Osteoblast (primary cell): ENCODE measurements at regions not wholly inside any gene's neighbourhood (a gene's known extent, or its start where the extent isn't known, plus 50 kb on each side); places are given as distances from the start of the nearest gene placed in this dataset.
"Not testable (repeated sequence)": the region's sequence is repeated elsewhere in the genome, so short reads cannot be mapped to it uniquely, and the experiment has no call there.

Source experiments
- DNase-seq: peaks from one replicate; pipeline ENCODE4 v3.0.0; 2011; ENCODE audit warnings: low spot score, mixed read lengths; ENCODE audit not compliant: insufficient read length; ENCODE audit errors: missing footprints
- H2AFZ ChIP-seq: 2 replicates; pipeline ENCODE4 v1.6.0; 2011; ENCODE audit warnings: mild to moderate bottlenecking, low read length
- H3K27ac ChIP-seq: 2 replicates; pipeline ENCODE4 v1.5.1; 2011; ENCODE audit warnings: mild to moderate bottlenecking, low read depth, low read length, moderate library complexity
- H3K27me3 ChIP-seq: 2 replicates; pipeline ENCODE4 v1.6.0; 2012; ENCODE audit warnings: mild to moderate bottlenecking, control low read depth, inconsistent platforms, low read length, moderate library complexity; ENCODE audit not compliant: insufficient read depth
- H3K36me3 ChIP-seq: 2 replicates; pipeline ENCODE4 v1.5.1; 2011; ENCODE audit warnings: mild to moderate bottlenecking, low read length, control low read depth, moderate library complexity; ENCODE audit not compliant: insufficient read depth
- H3K4me1 ChIP-seq: 2 replicates; pipeline ENCODE4 v1.5.1; 2011; ENCODE audit warnings: mild to moderate bottlenecking, low read length, control low read depth, moderate library complexity; ENCODE audit not compliant: insufficient read depth
- H3K4me2 ChIP-seq: 2 replicates; pipeline ENCODE4 v1.6.0; 2011; ENCODE audit warnings: mild to moderate bottlenecking, low read length; ENCODE audit not compliant: insufficient read depth
- H3K4me3 ChIP-seq: fragments of 200-600 bp; sonication (generic); 3 replicates; pipeline ENCODE4 v1.5.1; 2012; ENCODE audit warnings: mild to moderate bottlenecking, low read length, inconsistent platforms; ENCODE audit not compliant: insufficient read depth
- H3K79me2 ChIP-seq: 2 replicates; pipeline ENCODE4 v1.6.0; 2012; ENCODE audit warnings: mild to moderate bottlenecking, low read length, control low read depth, inconsistent platforms; ENCODE audit not compliant: insufficient read depth
- H3K9me3 ChIP-seq: 2 replicates; pipeline ENCODE4 v1.5.1; 2011; ENCODE audit warnings: low read depth, low read length, control low read depth
- H4K20me1 ChIP-seq: 2 replicates; pipeline ENCODE4 v1.6.0; 2012; ENCODE audit warnings: mild to moderate bottlenecking, low read length, control low read depth; ENCODE audit not compliant: insufficient read depth
- TF ChIP-seq, protein P1 (sequence below): IDR thresholded peaks from 2 replicates; pipeline ENCODE4 v1.5.1; 2011; ENCODE audit warnings: mild to moderate bottlenecking, low read depth, low read length, moderate library complexity; ENCODE audit errors: extremely low read depth

DNA sequence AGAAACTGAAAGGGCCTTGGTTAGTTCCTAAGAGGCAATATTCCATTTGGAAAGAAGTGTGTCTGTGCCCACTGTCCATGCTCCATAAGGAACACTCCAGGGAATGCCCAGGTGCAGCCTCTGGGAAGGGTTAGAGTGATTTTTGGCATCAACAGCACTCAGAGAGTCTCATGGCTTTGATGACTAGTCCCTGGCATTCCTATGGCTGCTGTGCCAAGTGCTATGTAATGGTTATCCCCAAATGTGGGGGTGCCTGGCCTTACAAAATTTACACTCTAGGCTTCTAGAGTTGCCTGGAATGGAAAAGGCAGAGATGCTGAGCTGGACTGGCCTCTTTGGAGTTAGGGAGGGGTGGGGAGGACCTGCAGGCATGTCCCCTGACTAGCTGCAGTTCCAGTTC lies 75.0 kb upstream of the BCAR3 start:
- Histone ChIP-seq H3K4me3 (no peak overlapping the region), H3K4me1 (peaks cover 59% of the 10 kb centered on the region), H2AFZ (no peak overlapping the region), H3K36me3 (no peaks in the 10 kb centered on the region), H4K20me1 (no peaks in the 10 kb centered on the region), H3K27me3 (no peaks in the 10 kb centered on the region), H3K9me3 (no peaks in the 10 kb centered on the region), H3K4me2 (no peak overlapping the region), H3K27ac (no peak overlapping the region), H3K79me2 (no peaks in the 10 kb centered on the region)
- TF ChIP-seq, protein P1, sequence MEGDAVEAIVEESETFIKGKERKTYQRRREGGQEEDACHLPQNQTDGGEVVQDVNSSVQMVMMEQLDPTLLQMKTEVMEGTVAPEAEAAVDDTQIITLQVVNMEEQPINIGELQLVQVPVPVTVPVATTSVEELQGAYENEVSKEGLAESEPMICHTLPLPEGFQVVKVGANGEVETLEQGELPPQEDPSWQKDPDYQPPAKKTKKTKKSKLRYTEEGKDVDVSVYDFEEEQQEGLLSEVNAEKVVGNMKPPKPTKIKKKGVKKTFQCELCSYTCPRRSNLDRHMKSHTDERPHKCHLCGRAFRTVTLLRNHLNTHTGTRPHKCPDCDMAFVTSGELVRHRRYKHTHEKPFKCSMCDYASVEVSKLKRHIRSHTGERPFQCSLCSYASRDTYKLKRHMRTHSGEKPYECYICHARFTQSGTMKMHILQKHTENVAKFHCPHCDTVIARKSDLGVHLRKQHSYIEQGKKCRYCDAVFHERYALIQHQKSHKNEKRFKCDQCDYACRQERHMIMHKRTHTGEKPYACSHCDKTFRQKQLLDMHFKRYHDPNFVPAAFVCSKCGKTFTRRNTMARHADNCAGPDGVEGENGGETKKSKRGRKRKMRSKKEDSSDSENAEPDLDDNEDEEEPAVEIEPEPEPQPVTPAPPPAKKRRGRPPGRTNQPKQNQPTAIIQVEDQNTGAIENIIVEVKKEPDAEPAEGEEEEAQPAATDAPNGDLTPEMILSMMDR = no peak
- no peak for DNase-seq

DNA sequence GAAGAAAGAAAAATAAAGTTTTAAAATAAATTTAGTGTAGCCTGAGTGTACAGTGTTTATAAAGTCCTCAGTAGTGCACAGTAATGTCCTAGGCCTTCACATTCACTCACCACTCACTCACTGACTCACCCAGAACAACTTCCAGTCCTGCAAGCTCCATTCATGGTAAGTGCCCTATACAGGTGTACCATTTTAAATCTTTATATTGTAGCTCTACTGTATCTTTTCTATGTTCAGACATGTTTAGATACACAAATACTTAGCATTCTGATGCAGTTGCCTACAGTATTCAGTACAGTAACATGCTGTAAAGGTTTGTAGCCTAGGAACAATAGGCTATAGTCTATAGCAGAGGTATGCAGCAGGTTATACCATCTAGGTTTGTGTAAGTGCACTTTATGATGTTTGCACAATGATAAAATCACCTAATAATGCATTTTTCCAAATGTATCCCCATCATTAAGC lies 73.6 kb upstream of the BCAR3 start:
- not testable (repeated sequence) for H3K9me3 ChIP-seq, H2AFZ ChIP-seq, H3K27me3 ChIP-seq, H3K36me3 ChIP-seq, H4K20me1 ChIP-seq, H3K4me2 ChIP-seq, DNase-seq, H3K79me2 ChIP-seq, H3K4me3 ChIP-seq
- Histone ChIP-seq H3K4me1 (peaks cover 65% of the 10 kb centered on the region), H3K27ac (peak overlapping the region; percentile 89)

DNA sequence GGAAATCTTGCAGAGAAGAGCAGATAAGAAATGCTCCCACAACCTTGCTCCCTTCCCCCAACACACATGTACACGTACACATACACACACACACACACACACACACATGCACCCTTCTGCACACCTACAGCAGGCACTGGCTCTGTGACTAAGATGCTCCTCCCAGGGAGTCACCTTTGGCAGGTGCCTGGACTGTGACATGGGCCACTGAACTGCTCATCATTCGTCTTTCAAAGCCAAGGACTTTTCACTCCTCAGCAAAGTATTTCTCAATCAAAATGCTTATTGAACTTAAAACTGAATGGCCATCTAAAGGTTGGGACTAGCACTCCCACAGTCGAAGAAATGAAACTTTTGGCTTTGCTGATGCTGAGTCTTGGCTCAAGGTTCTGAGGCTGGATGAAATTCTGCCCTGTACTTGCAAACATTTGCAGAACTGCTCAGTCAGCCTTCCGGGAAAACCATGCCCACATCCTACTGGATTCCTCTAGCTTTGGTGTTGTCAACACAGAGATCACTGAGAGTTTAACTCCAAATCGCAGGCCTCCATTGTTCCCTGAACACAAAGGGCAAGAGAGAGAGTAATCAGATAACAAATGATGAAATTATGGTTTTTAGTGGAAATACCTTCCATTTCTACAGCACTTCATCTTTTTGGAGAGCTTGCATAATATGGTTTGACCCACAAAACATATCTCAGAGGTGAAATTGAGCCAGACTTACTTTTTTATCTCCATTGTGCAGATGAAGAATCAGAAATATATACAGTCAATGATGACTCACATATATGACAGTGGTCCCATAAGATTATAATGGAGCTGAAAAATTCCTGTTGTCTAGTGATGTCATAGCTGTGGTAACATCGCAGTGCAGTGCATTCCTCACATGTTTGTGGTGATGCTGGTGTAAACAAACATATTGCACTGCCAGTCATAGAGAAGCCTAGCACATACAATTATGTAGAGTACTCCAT lies 72.4 kb upstream of the BCAR3 start:
- Histone ChIP-seq H3K9me3 (no peaks in the 10 kb centered on the region), H3K79me2 (no peaks in the 10 kb centered on the region), H3K4me1 (peaks cover 58% of the 10 kb centered on the region), H2AFZ (no peak overlapping the region), H3K36me3 (no peaks in the 10 kb centered on the region), H3K27me3 (no peaks in the 10 kb centered on the region), H4K20me1 (no peaks in the 10 kb centered on the region), H3K4me3 (no peak overlapping the region), H3K4me2 (peak overlapping the region; percentile 65), H3K27ac (peak overlapping the region; percentile 89)
- DNase-seq = peak; percentile 81
- TF ChIP-seq, protein P1 = no peak

DNA sequence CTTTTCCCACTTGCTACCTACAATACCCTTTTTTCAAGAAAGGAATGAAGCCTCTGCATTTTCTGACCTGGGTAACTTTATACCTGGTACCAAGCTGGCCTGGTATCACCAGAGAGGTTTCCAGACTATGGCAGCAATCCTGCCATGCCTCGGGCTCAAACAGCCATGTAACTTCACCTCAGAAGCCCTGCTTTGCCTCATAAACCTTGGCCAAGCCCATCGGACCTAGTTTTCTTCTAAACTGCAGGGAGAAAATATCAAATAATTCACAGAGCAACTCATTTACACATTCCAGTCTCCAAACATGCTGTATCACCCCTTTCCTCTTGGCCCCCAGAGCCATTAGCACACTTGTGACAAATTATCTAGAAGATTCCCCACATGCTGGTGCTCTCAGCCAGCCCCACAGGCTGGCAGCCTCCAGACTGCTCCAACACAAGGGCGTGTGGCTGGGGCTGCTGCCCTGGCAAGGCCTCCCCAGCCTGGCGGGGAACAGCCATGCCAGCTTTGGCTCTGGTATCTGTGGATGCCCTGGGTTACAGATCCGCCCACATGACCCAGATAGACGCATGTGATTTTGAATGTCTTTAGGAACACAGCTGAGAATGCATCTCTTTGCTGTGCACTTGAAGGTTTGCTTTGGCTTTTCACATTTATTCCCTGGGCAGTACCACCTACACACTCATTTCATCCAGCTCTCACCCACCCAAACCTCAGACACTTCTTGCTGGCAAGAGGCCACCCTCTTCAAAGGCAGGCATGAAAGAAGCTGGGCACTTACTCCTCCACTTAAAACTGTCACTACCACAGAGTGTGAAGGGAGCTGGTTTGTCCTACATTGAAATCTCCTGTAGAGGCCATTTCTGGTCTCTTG lies 70.0 kb upstream of the BCAR3 start:
- Histone ChIP-seq H3K79me2 (no peaks in the 10 kb centered on the region), H4K20me1 (no peaks in the 10 kb centered on the region), H3K4me1 (peaks cover 45% of the 10 kb centered on the region), H3K9me3 (peaks cover 3% of the 10 kb centered on the region), H3K4me3 (no peak overlapping the region), H3K36me3 (no peaks in the 10 kb centered on the region), H3K27ac (no peak overlapping the region), H3K4me2 (no peak overlapping the region), H3K27me3 (no peaks in the 10 kb centered on the region), H2AFZ (peak overlapping the region; percentile 1)
- TF ChIP-seq, protein P1 = no peak
- no peak for DNase-seq
